Hepatocyte (in vitro differentiated cells): ENCODE measurements at regions not wholly inside any gene's neighbourhood (a gene's known extent, or its start where the extent isn't known, plus 50 kb on each side); places are given as distances from the start of the nearest gene placed in this dataset.

Experiments
- DNase-seq: peaks from one replicate; pipeline ENCODE4 v3.0.0-alpha.2; 2016; ENCODE audit warnings: low spot score
- H2AFZ ChIP-seq: fragments of 200-600 bp; sonication (generic); 2 replicates; pipeline ENCODE4 v1.6.0; 2016; ENCODE audit warnings: antibody characterized with exemption, mild to moderate bottlenecking
- H3K27ac ChIP-seq: fragments of 200-600 bp; sonication (generic); 2 replicates; pipeline ENCODE4 v1.5.1; 2016; ENCODE audit warnings: mild to moderate bottlenecking
- H3K27me3 ChIP-seq: fragments of 200-600 bp; sonication (generic); 2 replicates; pipeline ENCODE4 v1.6.1; 2016
- H3K36me3 ChIP-seq: fragments of 200-600 bp; sonication (generic); replicated peaks from 2 replicates; pipeline ENCODE4 v1.5.1; 2016; ENCODE audit warnings: low read depth; ENCODE audit not compliant: insufficient read depth
- H3K4me1 ChIP-seq: fragments of 200-600 bp; sonication (generic); 2 replicates; pipeline ENCODE4 v1.5.1; 2016; ENCODE audit warnings: mild to moderate bottlenecking, moderate library complexity; ENCODE audit not compliant: insufficient read depth
- H3K4me2 ChIP-seq: fragments of 200-600 bp; sonication (generic); 2 replicates; pipeline ENCODE4 v1.6.0; 2016
- H3K4me3 ChIP-seq: fragments of 200-600 bp; sonication (generic); 2 replicates; pipeline ENCODE4 v1.5.1; 2016; ENCODE audit warnings: mild to moderate bottlenecking
- H3K79me2 ChIP-seq: fragments of 200-600 bp; sonication (generic); 2 replicates; pipeline ENCODE4 v1.6.0; 2017; ENCODE audit warnings: mild to moderate bottlenecking
- H3K9me2 ChIP-seq: fragments of 200-600 bp; sonication (generic); replicated peaks from 2 replicates; pipeline ENCODE4 v1.6.0; 2017; ENCODE audit warnings: mild to moderate bottlenecking; ENCODE audit not compliant: insufficient read depth
- H3K9me3 ChIP-seq: fragments of 200-600 bp; sonication (generic); 2 replicates; pipeline ENCODE4 v1.5.1; 2016; ENCODE audit warnings: low read depth, mild to moderate bottlenecking
- H4K20me1 ChIP-seq: fragments of 200-600 bp; sonication (generic); 2 replicates; pipeline ENCODE4 v1.6.0; 2016; ENCODE audit warnings: mild to moderate bottlenecking; ENCODE audit not compliant: insufficient read depth, poor library complexity, severe bottlenecking
- EZH2 ChIP-seq: fragments of 200-600 bp; sonication (generic); IDR thresholded peaks from 2 replicates; pipeline ENCODE4 v1.6.1; 2016; ENCODE audit warnings: antibody characterized with exemption, mild to moderate bottlenecking, borderline replicate concordance
- EZH2phosphoT487 ChIP-seq: fragments of 200-600 bp; sonication (generic); IDR thresholded peaks from one replicate; pipeline ENCODE4 v1.6.1; 2018; ENCODE audit warnings: antibody characterized with exemption, mild to moderate bottlenecking, low read depth, moderate library complexity; ENCODE audit not compliant: unreplicated experiment, severe bottlenecking
- WGBS: methylation state at CpG from one replicate; pipeline ENCODE4 v1.1.6; 2016; ENCODE audit warnings: low lambda C conversion rate; ENCODE audit errors: missing lambda C conversion rate; 5-methylcytosine and 5-hydroxymethylcytosine counted together
- TF ChIP-seq, protein P1 (sequence below): fragments of 200-600 bp; sonication (generic); IDR thresholded peaks from 2 replicates; pipeline ENCODE4 v1.5.1; 2016; ENCODE audit warnings: antibody characterized with exemption, mild to moderate bottlenecking; ENCODE audit not compliant: poor library complexity

DNA sequence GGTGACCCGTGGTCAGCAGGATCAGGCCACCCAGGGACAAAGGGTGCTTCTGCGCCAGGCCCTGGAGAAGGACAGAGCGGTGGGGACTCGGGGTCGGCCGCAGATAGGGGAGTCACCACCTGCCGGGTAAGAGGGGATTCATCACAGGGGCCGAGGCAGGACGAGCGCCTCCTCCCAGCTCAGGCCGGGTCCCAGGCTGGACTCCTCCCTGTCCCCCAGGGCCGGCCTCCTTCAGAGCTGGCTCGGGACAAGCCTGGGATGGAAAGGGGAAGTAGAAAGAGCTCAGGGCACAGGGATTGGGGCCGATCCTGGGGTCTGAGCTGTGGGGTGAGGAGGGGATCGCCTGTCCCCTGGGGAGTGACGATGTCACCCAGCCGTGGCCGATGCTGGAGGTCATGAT lies 139.4 kb downstream of the GPCPD1 start:
- Histone ChIP-seq H3K79me2 (no peaks in the 10 kb centered on the region), H2AFZ (no peak overlapping the region), H3K27ac (no peak overlapping the region), H3K9me3 (no peaks in the 10 kb centered on the region), H3K9me2 (no peaks in the 10 kb centered on the region), H3K4me2 (no peak overlapping the region), H4K20me1 (no peaks in the 10 kb centered on the region), H3K36me3 (no peaks in the 10 kb centered on the region), H3K4me3 (no peak overlapping the region), H3K4me1 (no peaks in the 10 kb centered on the region), H3K27me3 (no peaks in the 10 kb centered on the region)
- 90% methylated on average over 16 of the region's 18 CpGs for WGBS
- TF ChIP-seq, protein P1, sequence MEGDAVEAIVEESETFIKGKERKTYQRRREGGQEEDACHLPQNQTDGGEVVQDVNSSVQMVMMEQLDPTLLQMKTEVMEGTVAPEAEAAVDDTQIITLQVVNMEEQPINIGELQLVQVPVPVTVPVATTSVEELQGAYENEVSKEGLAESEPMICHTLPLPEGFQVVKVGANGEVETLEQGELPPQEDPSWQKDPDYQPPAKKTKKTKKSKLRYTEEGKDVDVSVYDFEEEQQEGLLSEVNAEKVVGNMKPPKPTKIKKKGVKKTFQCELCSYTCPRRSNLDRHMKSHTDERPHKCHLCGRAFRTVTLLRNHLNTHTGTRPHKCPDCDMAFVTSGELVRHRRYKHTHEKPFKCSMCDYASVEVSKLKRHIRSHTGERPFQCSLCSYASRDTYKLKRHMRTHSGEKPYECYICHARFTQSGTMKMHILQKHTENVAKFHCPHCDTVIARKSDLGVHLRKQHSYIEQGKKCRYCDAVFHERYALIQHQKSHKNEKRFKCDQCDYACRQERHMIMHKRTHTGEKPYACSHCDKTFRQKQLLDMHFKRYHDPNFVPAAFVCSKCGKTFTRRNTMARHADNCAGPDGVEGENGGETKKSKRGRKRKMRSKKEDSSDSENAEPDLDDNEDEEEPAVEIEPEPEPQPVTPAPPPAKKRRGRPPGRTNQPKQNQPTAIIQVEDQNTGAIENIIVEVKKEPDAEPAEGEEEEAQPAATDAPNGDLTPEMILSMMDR, result no peak
- TF ChIP-seq EZH2phosphoT487 (no peak), EZH2 (no peak)
- DNase-seq, result no peak

DNA sequence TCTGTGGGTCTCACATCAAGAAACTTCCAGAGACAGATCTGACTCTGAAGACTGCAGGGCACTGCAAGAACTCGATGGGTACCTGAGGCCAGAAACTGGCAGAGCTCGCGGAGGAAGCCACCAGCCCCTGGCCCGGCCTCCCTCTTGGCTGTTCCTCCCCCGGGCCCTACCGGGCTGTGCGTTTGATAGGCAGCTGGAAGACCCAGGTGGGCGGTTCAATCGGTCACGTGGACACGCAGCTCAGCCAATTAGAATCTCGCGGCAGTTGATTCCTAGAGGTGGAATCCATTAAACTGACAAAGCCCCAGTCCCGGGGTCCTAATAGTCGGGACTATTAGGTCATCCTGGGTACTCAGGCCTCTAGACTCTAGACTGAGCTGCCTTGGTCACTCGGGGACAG lies 139.9 kb downstream of the GPCPD1 start:
- Histone ChIP-seq H3K9me3 (no peaks in the 10 kb centered on the region), H3K4me3 (no peak overlapping the region), H3K79me2 (no peaks in the 10 kb centered on the region), H3K4me1 (no peaks in the 10 kb centered on the region), H2AFZ (no peak overlapping the region), H3K36me3 (no peaks in the 10 kb centered on the region), H3K27ac (no peak overlapping the region), H3K27me3 (peaks cover 2% of the 10 kb centered on the region), H3K9me2 (no peaks in the 10 kb centered on the region), H4K20me1 (no peaks in the 10 kb centered on the region), H3K4me2 (no peak overlapping the region)
- WGBS, result 94% methylated on average over 16 of the region's 16 CpGs
- no peak for DNase-seq
- no peak for TF ChIP-seq EZH2
- no peak for TF ChIP-seq EZH2phosphoT487
- TF ChIP-seq, protein P1, result no peak

DNA sequence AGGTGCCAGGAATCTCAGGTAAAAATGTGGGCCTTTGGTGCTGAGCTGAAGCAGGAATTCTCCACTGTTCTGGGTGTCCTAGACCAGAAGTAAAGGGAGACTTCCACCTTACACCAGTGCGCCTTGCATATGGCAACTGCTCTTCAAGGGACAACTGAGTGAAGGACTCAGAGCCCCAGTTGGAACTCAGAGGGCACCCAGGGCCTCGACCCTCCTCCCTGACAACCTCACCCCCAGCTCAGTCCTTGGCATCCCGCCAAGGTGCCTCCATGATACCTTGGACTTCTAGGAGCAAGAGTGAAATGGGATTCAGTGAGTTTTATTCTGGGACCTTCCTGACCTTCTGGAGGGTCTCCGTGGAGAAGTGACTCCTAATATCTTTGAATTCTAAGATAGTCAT lies 140.3 kb downstream of the GPCPD1 start:
- H4K20me1 ChIP-seq, result no peaks in the 10 kb centered on the region
- H3K9me3 ChIP-seq, result no peaks in the 10 kb centered on the region
- H2AFZ ChIP-seq, result no peak overlapping the region
- no peak for DNase-seq
- 86% methylated on average over 4 of the region's 4 CpGs for WGBS
- H3K27ac ChIP-seq, result no peak overlapping the region
- H3K4me3 ChIP-seq, result no peak overlapping the region
- no peaks in the 10 kb centered on the region for H3K79me2 ChIP-seq
- no peaks in the 10 kb centered on the region for H3K36me3 ChIP-seq
- H3K9me2 ChIP-seq, result no peaks in the 10 kb centered on the region
- no peak for TF ChIP-seq EZH2
- H3K4me1 ChIP-seq, result no peaks in the 10 kb centered on the region
- no peak overlapping the region for H3K4me2 ChIP-seq
- peaks cover 2% of the 10 kb centered on the region for H3K27me3 ChIP-seq

DNA sequence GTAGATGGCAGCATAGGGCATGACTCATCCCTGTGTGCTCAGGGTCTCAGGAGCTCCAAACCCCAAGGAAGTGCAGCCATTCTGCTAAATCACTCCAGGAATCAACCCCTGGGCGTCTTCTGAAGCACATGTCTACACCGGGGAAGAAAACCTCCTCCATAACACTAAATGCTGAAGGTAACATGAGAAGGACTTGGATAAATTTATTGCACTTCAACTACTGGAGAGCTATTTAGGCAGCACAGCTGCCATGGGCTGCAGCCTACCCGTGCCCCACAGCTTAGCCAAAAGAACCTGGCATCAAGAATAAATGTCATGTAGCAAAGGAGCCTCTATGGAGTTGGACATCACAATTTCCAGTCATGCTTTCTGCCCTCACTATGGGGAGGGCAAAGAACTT lies 141.7 kb downstream of the GPCPD1 start:
- peaks cover 2% of the 10 kb centered on the region for H3K27me3 ChIP-seq
- no peak for DNase-seq
- TF ChIP-seq EZH2phosphoT487 (no peak), EZH2 (no peak)
- TF ChIP-seq, protein P1, result no peak
- H3K4me2 ChIP-seq, result no peak overlapping the region
- H3K9me2 ChIP-seq, result no peaks in the 10 kb centered on the region
- H3K36me3 ChIP-seq, result no peaks in the 10 kb centered on the region
- WGBS, result 88% methylated on average over 3 of the region's 3 CpGs
- no peaks in the 10 kb centered on the region for H3K9me3 ChIP-seq
- H2AFZ ChIP-seq, result no peak overlapping the region
- H3K27ac ChIP-seq, result no peak overlapping the region
- no peaks in the 10 kb centered on the region for H4K20me1 ChIP-seq
- H3K4me1 ChIP-seq, result no peaks in the 10 kb centered on the region
- H3K79me2 ChIP-seq, result no peaks in the 10 kb centered on the region
- no peak overlapping the region for H3K4me3 ChIP-seq
